Putamen (tissue), 1 donor: ENCODE measurements at regions not wholly inside any gene's neighbourhood (a gene's known extent, or its start where the extent isn't known, plus 50 kb on each side); places are given as distances from the start of the nearest gene placed in this dataset.

Experiments used
- DNase-seq: peaks from one replicate; pipeline ENCODE4 v3.0.0-alpha.2; 2016; ENCODE audit warnings: low spot score

- no peak for DNase-seq
Measured at GRCh38 chr7:26553582-26553981, 261.9 kb downstream of the SNX10 start.

GRCh38 chr7:26554952-26555351 lies 263.3 kb downstream of the SNX10 start:
- no peak for DNase-seq

- DNase-seq: no peak
Measured at GRCh38 chr7:26556061-26556881, 264.6 kb downstream of the SNX10 start.

GRCh38 chr7:26560526-26561256 lies 269.0 kb downstream of the SNX10 start:
- DNase-seq: no peak

GRCh38 chr7:26562841-26563240 lies 271.2 kb downstream of the SNX10 start:
- no peak for DNase-seq

GRCh38 chr7:26563406-26563805 lies 271.7 kb downstream of the SNX10 start:
- DNase-seq: no peak

GRCh38 chr7:26567266-26567665 lies 275.6 kb downstream of the SNX10 start:
- no peak for DNase-seq

- DNase-seq: peak; percentile 19
Measured at GRCh38 chr7:26574476-26574875, 282.8 kb downstream of the SNX10 start.

GRCh38 chr7:26580064-26580591 lies 284.3 kb downstream of the SKAP2 start:
- DNase-seq: no peak

- DNase-seq: no peak
Measured at GRCh38 chr7:26580711-26581110, 283.7 kb downstream of the SKAP2 start.

GRCh38 chr7:26583094-26583648 lies 281.2 kb downstream of the SKAP2 start:
- DNase-seq: no peak

GRCh38 chr7:26584326-26584725 lies 280.1 kb downstream of the SKAP2 start:
- no peak for DNase-seq

- DNase-seq: no peak
Measured at GRCh38 chr7:26584987-26585665, 279.3 kb downstream of the SKAP2 start.

- no peak for DNase-seq
Measured at GRCh38 chr7:26587536-26587935, 276.9 kb downstream of the SKAP2 start.

GRCh38 chr7:26588511-26588910 lies 275.9 kb downstream of the SKAP2 start:
- no peak for DNase-seq

GRCh38 chr7:26590709-26591108 lies 273.7 kb downstream of the SKAP2 start:
- no peak for DNase-seq

- no peak for DNase-seq
Measured at GRCh38 chr7:26592011-26592410, 272.4 kb downstream of the SKAP2 start.

- DNase-seq: no peak
Measured at GRCh38 chr7:26593393-26593792, 271.0 kb downstream of the SKAP2 start.

- DNase-seq: no peak
Measured at GRCh38 chr7:26593896-26594295, 270.5 kb downstream of the SKAP2 start.

- no peak for DNase-seq
Measured at GRCh38 chr7:26594553-26594952, 269.8 kb downstream of the SKAP2 start.

GRCh38 chr7:26598867-26599266 lies 265.5 kb downstream of the SKAP2 start:
- DNase-seq: no peak

GRCh38 chr7:26599982-26600381 lies 264.4 kb downstream of the SKAP2 start:
- no peak for DNase-seq
